HL-60 (cell line): ENCODE measurements at regions not wholly inside any gene's neighbourhood (a gene's known extent, or its start where the extent isn't known, plus 50 kb on each side); places are given as distances from the start of the nearest gene placed in this dataset.

Experiments used
- CTCF ChIP-seq: IDR thresholded peaks from one replicate; pipeline ENCODE4 v1.5.1; 2011; ENCODE audit warnings: low read length, control low read depth, inconsistent platforms; ENCODE audit not compliant: insufficient read depth
- GABPA ChIP-seq: IDR thresholded peaks from 2 replicates; pipeline ENCODE4 v1.6.1; 2012; ENCODE audit warnings: low read depth
- POLR2AphosphoS5 ChIP-seq: IDR thresholded peaks from 2 replicates; pipeline ENCODE4 v1.6.1; 2012; ENCODE audit warnings: low read depth
- REST ChIP-seq: IDR thresholded peaks from 2 replicates; pipeline ENCODE4 v1.6.1; 2012; ENCODE audit warnings: low read depth; ENCODE audit not compliant: insufficient replicate concordance

GRCh38 chr21:28731700-28732321 lies 260.9 kb downstream of the LTN1 start:
- TF ChIP-seq CTCF (no peak), GABPA (no peak), REST (no peak), POLR2AphosphoS5 (no peak)
